ENCODE measurements at regions not wholly inside any gene's neighbourhood (a gene's known extent, or its start where the extent isn't known, plus 50 kb on each side); places are given as distances from the start of the nearest gene placed in this dataset.

- DNase-seq (ENCODE audit: low spot score): no peak
Observed at GRCh38 chr1:239924741-239925350, 166.8 kb upstream of the FMN2 start.

- no peak for DNase-seq (ENCODE audit: low spot score)
Observed at GRCh38 chr1:239926184-239926583, 165.5 kb upstream of the FMN2 start.

GRCh38 chr1:239929317-239929716 is 162.4 kb upstream of the FMN2 start:
- DNase-seq (ENCODE audit: low spot score): no peak

- no peak for DNase-seq (ENCODE audit: low spot score)
Observed at GRCh38 chr1:239930686-239931262, 160.9 kb upstream of the FMN2 start.

- no peak for DNase-seq (ENCODE audit: low spot score)
Observed at GRCh38 chr1:239931341-239931740, 160.3 kb upstream of the FMN2 start.

- no peak for DNase-seq (ENCODE audit: low spot score)
Observed at GRCh38 chr1:239939602-239940001, 152.1 kb upstream of the FMN2 start.

- no peak for DNase-seq (ENCODE audit: low spot score)
Observed at GRCh38 chr1:239943761-239944160, 147.9 kb upstream of the FMN2 start.

- DNase-seq (ENCODE audit: low spot score): no peak
Observed at GRCh38 chr1:239944666-239945065, 147.0 kb upstream of the FMN2 start.

GRCh38 chr1:239947801-239948200 is 143.9 kb upstream of the FMN2 start:
- DNase-seq (ENCODE audit: low spot score): no peak

- peak; percentile 61 for DNase-seq (ENCODE audit: low spot score)
Observed at GRCh38 chr1:239951511-239952140, 140.1 kb upstream of the FMN2 start.

- DNase-seq (ENCODE audit: low spot score): peak; percentile 58
Observed at GRCh38 chr1:239952348-239953308, 139.1 kb upstream of the FMN2 start.

- DNase-seq (ENCODE audit: low spot score): no peak
Observed at GRCh38 chr1:239954836-239955235, 136.8 kb upstream of the FMN2 start.

GRCh38 chr1:239955431-239955830 is 136.3 kb upstream of the FMN2 start:
- no peak for DNase-seq (ENCODE audit: low spot score)

- no peak for DNase-seq (ENCODE audit: low spot score)
Observed at GRCh38 chr1:239956263-239956662, 135.4 kb upstream of the FMN2 start.

- no peak for DNase-seq (ENCODE audit: low spot score)
Observed at GRCh38 chr1:239958063-239958462, 133.6 kb upstream of the FMN2 start.

- DNase-seq (ENCODE audit: low spot score): no peak
Observed at GRCh38 chr1:239960366-239960765, 131.3 kb upstream of the FMN2 start.

GRCh38 chr1:239963856-239964255 is 127.8 kb upstream of the FMN2 start:
- DNase-seq (ENCODE audit: low spot score): no peak

GRCh38 chr1:239976130-239976968 is 115.3 kb upstream of the FMN2 start:
- DNase-seq (ENCODE audit: low spot score): peak; percentile 75

- no peak for DNase-seq (ENCODE audit: low spot score)
Observed at GRCh38 chr1:239977416-239977815, 114.3 kb upstream of the FMN2 start.

- DNase-seq (ENCODE audit: low spot score): no peak
Observed at GRCh38 chr1:239979456-239979855, 112.2 kb upstream of the FMN2 start.

- no peak for DNase-seq (ENCODE audit: low spot score)
Observed at GRCh38 chr1:239982762-239983161, 108.9 kb upstream of the FMN2 start.

GRCh38 chr1:239985044-239985443 is 106.6 kb upstream of the FMN2 start:
- no peak for DNase-seq (ENCODE audit: low spot score)
